ENCODE measurements at regions not wholly inside any gene's neighbourhood (a gene's known extent, or its start where the extent isn't known, plus 50 kb on each side); places are given as distances from the start of the nearest gene placed in this dataset.

DNA sequence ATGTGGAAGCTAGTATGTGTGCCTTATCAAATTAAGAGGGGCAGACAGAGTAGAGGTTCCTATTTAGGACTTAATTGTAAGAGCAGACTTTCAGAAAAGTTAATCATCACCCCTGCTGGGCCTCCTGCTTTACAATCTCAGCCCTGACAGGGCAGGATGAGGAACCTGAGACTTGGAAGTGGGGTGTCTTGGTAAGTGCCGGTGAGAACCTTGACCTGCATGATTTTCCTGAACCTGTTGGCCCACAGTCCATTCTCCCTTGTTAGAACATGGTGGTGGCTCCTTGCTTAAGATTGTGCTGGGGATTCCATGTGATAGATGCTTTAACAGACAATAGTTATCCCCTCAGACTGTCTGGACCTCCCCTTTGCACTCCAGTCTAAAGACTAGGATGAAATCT lies 141.7 kb upstream of the TMEM72 start:
- ChIA-PET POLR2A (no interaction called here), CTCF (no interaction called here)
- Mint-ChIP-seq H3K36me3 (ENCODE audit: insufficient read depth, unreplicated experiment) (no peaks in the 10 kb centered on the region), H3K4me3 (ENCODE audit: unreplicated experiment) (no peak overlapping the region), H3K27me3 (ENCODE audit: insufficient read depth, unreplicated experiment) (peaks cover 24% of the 10 kb centered on the region), H3K27ac (ENCODE audit: unreplicated experiment) (no peak overlapping the region), H3K4me1 (ENCODE audit: low read depth, unreplicated experiment) (no peaks in the 10 kb centered on the region), H3K9me3 (ENCODE audit: unreplicated experiment) (no peaks in the 10 kb centered on the region)
- BruUV-seq (replicated peaks), result no TSS peak
- no peak for DNase-seq
- Histone ChIP-seq H3K9me3 (no peaks in the 10 kb centered on the region), H3K4me1 (no peaks in the 10 kb centered on the region), H3K27me3 (replicated peaks; ENCODE audit: control insufficient read depth, insufficient read depth, low read length) (no peaks in the 10 kb centered on the region), H3K4me3 (ENCODE audit: low read depth, low read length) (no peak overlapping the region), H3K36me3 (ENCODE audit: control insufficient read depth, insufficient read depth, low read length) (no peaks in the 10 kb centered on the region)
- TF ChIP-seq, protein P1, sequence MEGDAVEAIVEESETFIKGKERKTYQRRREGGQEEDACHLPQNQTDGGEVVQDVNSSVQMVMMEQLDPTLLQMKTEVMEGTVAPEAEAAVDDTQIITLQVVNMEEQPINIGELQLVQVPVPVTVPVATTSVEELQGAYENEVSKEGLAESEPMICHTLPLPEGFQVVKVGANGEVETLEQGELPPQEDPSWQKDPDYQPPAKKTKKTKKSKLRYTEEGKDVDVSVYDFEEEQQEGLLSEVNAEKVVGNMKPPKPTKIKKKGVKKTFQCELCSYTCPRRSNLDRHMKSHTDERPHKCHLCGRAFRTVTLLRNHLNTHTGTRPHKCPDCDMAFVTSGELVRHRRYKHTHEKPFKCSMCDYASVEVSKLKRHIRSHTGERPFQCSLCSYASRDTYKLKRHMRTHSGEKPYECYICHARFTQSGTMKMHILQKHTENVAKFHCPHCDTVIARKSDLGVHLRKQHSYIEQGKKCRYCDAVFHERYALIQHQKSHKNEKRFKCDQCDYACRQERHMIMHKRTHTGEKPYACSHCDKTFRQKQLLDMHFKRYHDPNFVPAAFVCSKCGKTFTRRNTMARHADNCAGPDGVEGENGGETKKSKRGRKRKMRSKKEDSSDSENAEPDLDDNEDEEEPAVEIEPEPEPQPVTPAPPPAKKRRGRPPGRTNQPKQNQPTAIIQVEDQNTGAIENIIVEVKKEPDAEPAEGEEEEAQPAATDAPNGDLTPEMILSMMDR (IDR thresholded peaks at IDR 0.05; ENCODE audit: insufficient read depth in 1 of 2, low read depth in 1 of 2, low read length in 1 of 2, severe bottlenecking in 1 of 2, unreplicated experiment in 1 of 2), result no peak
- intact Hi-C loops (cut with micrococcal nuclease; ENCODE audit: unreplicated experiment), result no loop called here

DNA sequence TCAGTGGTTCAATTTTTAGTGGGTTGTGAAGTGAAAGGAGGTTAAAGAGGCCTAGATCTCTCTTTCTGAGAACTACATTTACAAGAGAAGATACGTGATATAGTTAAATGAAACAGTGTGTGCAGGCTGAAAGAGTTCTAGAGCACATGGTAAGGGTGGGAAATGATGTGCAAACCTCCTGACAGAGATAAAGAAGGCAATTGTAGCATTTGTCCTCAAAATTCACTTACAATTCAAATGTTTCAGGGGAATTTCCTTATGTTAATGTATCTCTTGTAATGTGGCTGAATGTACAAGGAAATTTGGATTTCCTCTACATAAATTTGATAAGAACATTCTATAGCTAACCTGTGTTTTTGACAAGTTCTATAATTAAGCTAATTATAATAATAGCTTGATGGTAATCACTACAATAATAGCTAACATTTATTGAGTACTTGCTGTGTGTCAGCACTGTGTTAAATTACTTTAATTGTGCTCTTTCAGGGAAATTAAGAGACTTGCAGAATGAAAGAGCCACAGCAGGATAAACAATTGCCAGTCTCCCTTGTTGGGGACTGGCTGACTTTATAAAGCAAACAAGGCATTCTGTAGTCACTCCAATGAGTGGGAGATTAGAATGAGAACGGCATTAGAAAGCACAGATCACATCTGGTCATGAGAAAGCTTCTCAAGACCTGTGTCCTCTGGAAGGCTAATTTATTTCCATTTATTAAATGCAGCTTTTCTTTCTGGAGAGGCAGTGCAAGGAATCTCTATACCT lies 139.7 kb upstream of the TMEM72 start:
- H3K27me3 ChIP-seq (replicated peaks; ENCODE audit: control insufficient read depth, insufficient read depth, low read length), result no peaks in the 10 kb centered on the region
- no peaks in the 10 kb centered on the region for H3K4me1 Mint-ChIP-seq (ENCODE audit: low read depth, unreplicated experiment)
- ChIA-PET POLR2A (no interaction called here), CTCF (no interaction called here)
- no peaks in the 10 kb centered on the region for H3K9me3 Mint-ChIP-seq (ENCODE audit: unreplicated experiment)
- intact Hi-C loops (cut with micrococcal nuclease; ENCODE audit: unreplicated experiment), result no loop called here
- no peak overlapping the region for H3K4me3 Mint-ChIP-seq (ENCODE audit: unreplicated experiment)
- no peaks in the 10 kb centered on the region for H3K4me1 ChIP-seq
- no peaks in the 10 kb centered on the region for H3K9me3 ChIP-seq
- H3K27me3 Mint-ChIP-seq (ENCODE audit: insufficient read depth, unreplicated experiment), result peaks cover 19% of the 10 kb centered on the region
- H3K36me3 Mint-ChIP-seq (ENCODE audit: insufficient read depth, unreplicated experiment), result no peaks in the 10 kb centered on the region
- H3K27ac Mint-ChIP-seq (ENCODE audit: unreplicated experiment), result no peak overlapping the region
- no peaks in the 10 kb centered on the region for H3K36me3 ChIP-seq (ENCODE audit: control insufficient read depth, insufficient read depth, low read length)
- TF ChIP-seq, protein P1 (IDR thresholded peaks at IDR 0.05; ENCODE audit: insufficient read depth in 1 of 2, low read depth in 1 of 2, low read length in 1 of 2, severe bottlenecking in 1 of 2, unreplicated experiment in 1 of 2), result no peak
- H3K4me3 ChIP-seq (ENCODE audit: low read depth, low read length), result no peak overlapping the region
- DNase-seq, result no peak
- BruUV-seq (replicated peaks), result no TSS peak

DNA sequence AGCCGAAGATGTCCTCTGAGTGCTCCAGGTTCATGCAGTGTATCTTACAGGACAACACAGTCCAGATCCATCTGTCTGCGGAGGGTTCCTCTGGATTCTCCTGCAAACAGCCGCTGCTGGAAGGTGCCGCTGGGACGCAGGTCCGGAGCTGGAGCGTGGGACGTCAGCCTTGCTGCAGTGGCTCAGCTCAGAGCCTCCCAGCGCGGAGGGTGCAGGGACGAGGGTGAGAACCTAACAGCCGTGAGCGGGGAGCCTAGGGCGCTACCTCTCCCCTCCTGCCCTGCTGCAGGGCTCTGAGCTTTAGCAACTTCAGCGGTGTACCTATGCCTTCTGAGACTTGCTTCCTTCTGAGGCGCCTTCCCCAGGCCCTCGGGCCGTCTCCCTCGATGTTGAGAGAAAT lies 137.6 kb upstream of the TMEM72 start:
- CTCF ChIA-PET, result no interaction called here

More for the DNA sequence above, 137.6 kb upstream of the TMEM72 start:
- no peak overlapping the region for H3K27ac Mint-ChIP-seq (ENCODE audit: unreplicated experiment)
- no peaks in the 10 kb centered on the region for H3K36me3 ChIP-seq (ENCODE audit: control insufficient read depth, insufficient read depth, low read length)
- no peaks in the 10 kb centered on the region for H3K36me3 Mint-ChIP-seq (ENCODE audit: insufficient read depth, unreplicated experiment)
- no peaks in the 10 kb centered on the region for H3K4me1 ChIP-seq
- intact Hi-C loops (cut with micrococcal nuclease; ENCODE audit: unreplicated experiment), result no loop called here
- BruUV-seq (replicated peaks), result no TSS peak
- H3K27me3 ChIP-seq (replicated peaks; ENCODE audit: control insufficient read depth, insufficient read depth, low read length), result no peaks in the 10 kb centered on the region
- TF ChIP-seq, protein P1 (IDR thresholded peaks at IDR 0.05; ENCODE audit: insufficient read depth in 1 of 2, low read depth in 1 of 2, low read length in 1 of 2, severe bottlenecking in 1 of 2, unreplicated experiment in 1 of 2), result no peak
- H3K4me1 Mint-ChIP-seq (ENCODE audit: low read depth, unreplicated experiment), result no peaks in the 10 kb centered on the region
- POLR2A ChIA-PET, result no interaction called here
- peaks cover 20% of the 10 kb centered on the region for H3K27me3 Mint-ChIP-seq (ENCODE audit: insufficient read depth, unreplicated experiment)
- no peak for DNase-seq
- H3K9me3 ChIP-seq, result no peaks in the 10 kb centered on the region
- H3K4me3 ChIP-seq (ENCODE audit: low read depth, low read length), result no peak overlapping the region
- no peak overlapping the region for H3K4me3 Mint-ChIP-seq (ENCODE audit: unreplicated experiment)
- no peaks in the 10 kb centered on the region for H3K9me3 Mint-ChIP-seq (ENCODE audit: unreplicated experiment)

Measured in Caco-2 (cell line).